ENCODE measurements at regions not wholly inside any gene's neighbourhood (a gene's known extent, or its start where the extent isn't known, plus 50 kb on each side); places are given as distances from the start of the nearest gene placed in this dataset.
"Not testable (repeated sequence)": the region's sequence is repeated elsewhere in the genome, so short reads cannot be mapped to it uniquely, and the experiment has no call there.

GRCh38 chr9:41839786-41840185 is 289.4 kb downstream of the CNTNAP3B start:
- not testable (repeated sequence) for DNase-seq (ENCODE audit: low read depth in 2 of 2)

DNA sequence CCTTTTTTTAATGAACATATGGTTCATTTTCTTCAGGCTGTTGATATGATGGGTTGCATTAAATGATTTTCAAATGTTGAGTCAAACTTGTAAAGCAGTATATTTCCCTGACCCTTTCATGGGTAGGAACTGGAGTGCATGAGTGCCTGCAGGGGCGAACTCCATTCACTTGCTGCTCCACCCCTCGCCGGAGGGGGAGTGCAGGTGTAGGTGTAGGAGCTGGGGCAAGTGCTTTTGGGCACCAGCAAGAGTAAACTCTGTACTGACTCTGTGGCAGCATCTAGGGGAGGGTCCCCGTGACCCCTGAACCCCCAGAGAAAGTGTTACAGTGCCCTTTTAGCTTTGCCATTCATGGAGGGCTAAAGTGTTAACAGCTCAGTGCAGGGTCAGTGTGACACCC is 290.3 kb downstream of the CNTNAP3B start:
- DNase-seq (ENCODE audit: low read depth in 2 of 2), result not testable (repeated sequence)

DNA sequence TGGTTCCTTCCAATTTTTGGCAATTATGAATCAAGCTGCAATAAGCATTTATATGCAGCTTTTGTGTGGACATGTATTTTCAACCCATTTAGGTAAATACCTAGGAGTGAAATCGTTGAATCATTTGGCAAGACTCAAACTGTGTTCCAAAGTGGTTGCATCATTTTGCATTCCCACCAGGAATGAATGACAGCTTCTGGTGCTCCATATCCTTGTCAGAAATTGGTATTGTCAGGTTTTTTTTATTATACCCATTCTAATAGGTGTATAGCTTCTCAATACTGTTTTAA is 290.7 kb downstream of the CNTNAP3B start:
- not testable (repeated sequence) for DNase-seq (ENCODE audit: low read depth in 2 of 2)

DNA sequence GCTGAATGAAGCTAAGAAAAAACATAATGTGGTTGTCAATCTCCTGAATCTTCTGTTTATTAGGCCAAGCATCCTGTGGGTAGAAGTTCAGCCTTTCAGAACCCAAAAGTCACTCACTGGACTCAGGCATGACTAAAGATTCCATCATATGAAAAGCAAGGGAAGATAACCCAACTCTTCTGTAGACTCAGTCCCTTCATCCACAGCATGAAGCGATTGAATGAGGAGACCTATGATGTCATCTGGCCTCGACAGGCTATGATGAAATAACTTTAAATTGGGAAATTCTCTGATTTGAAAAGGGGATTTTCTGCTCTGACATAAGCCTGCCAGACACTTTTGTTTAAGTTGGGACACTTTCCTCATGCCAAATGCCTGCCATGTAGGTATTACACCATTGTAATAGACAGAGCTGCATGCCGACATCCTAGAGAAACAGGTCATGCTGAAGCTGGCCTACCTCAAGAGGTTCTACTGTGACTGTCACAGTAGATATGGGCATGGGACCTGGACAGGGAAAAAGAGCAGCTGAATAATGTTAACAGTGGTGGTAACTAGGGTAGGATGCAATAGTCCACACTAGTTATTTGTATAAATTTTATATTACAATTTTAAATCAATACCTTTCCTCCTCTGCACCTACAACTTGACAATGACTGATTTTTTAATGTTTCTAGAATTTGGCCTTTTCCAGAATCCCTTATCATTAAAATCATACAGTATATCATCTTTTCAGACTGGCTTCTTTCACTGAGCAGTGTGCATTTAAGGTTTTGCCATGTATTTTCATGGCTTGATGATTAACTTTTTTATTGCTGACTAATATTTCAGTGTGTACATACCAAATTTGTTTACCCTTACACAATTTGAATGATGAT is 291.3 kb downstream of the CNTNAP3B start:
- DNase-seq (ENCODE audit: low read depth in 2 of 2), result not testable (repeated sequence)

DNA sequence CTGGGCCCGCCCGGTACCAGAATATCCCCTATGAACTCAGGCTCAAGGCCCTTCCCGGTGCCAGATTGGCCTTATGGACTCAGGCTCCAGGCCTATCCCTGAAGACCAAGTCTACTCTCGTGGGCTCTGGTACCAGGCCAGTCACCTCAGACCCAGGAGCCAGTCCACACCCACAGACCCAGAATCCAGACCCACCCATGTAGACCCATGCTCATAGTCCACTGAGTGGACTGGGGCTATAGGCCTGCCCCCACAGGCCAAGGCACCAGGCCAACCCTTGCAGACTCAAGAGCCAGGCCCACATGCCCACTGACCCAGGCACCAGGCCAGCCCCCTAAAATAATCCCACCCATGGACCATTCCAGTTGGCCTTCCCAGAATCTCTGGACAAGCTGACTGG is 296.1 kb downstream of the CNTNAP3B start:
- not testable (repeated sequence) for DNase-seq (ENCODE audit: low read depth in 2 of 2)

- not testable (repeated sequence) for DNase-seq (ENCODE audit: low read depth in 2 of 2)
Observed at GRCh38 chr9:41824723-41825122, 304.5 kb downstream of the CNTNAP3B start.

DNA sequence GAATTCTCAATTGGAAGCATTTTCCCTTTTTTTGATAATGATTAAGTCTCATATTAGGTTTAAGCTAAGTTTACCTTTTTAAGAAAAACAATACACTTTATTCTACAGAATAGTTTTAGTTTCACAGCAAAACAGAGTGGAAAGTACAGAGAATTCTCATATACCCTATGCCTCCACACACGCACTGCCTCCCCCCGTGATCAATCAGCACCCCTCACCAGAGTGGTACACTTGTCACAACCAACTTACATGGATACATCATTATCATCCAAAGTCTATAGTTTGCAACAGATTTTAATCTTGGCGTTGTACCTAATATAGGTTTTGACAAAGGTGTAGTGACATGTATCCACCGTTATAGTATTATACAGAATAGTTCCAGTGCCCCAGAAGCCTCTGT is 326.5 kb downstream of the CNTNAP3B start:
- DNase-seq (ENCODE audit: low read depth in 2 of 2), result not testable (repeated sequence)

- DNase-seq (ENCODE audit: low read depth in 2 of 2), result not testable (repeated sequence)
Observed at GRCh38 chr9:41798684-41799083, 330.5 kb downstream of the CNTNAP3B start.

- DNase-seq (ENCODE audit: low read depth in 2 of 2), result not testable (repeated sequence)
Observed at GRCh38 chr9:41790719-41791363, 338.4 kb downstream of the CNTNAP3B start.

- DNase-seq (ENCODE audit: low read depth in 2 of 2), result not testable (repeated sequence)
Observed at GRCh38 chr9:41790007-41790406, 339.2 kb downstream of the CNTNAP3B start.

DNA sequence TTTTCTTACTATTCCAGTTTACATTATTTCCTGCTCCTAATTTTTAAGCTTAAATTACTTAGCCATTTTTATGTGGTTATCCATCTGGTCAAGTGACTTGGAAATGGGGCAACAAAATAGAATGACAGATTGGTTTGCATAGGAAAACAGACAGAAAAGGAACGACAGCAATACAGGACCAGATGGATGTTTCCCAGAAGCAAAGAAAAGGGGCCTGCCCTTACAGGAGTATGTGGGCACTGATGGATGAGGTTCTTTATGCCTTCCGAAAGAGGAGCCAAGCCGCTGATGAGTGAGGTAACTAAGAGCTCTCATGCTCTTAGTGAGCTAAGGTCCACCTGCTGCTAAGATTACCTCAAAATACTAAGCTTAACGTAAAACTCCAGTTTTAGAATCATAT is 339.8 kb downstream of the CNTNAP3B start:
- not testable (repeated sequence) for DNase-seq (ENCODE audit: low read depth in 2 of 2)

- DNase-seq (ENCODE audit: low read depth in 2 of 2), result not testable (repeated sequence)
Observed at GRCh38 chr9:41787951-41788350, 341.3 kb downstream of the CNTNAP3B start.

GRCh38 chr9:41787270-41787669 is 342.0 kb downstream of the CNTNAP3B start:
- DNase-seq (ENCODE audit: low read depth in 2 of 2), result not testable (repeated sequence)

- not testable (repeated sequence) for DNase-seq (ENCODE audit: low read depth in 2 of 2)
Observed at GRCh38 chr9:41784006-41784405, 345.2 kb downstream of the CNTNAP3B start.

GRCh38 chr9:41783070-41783810 is 346.0 kb downstream of the CNTNAP3B start:
- not testable (repeated sequence) for DNase-seq (ENCODE audit: low read depth in 2 of 2)

GRCh38 chr9:41781899-41782298 is 347.3 kb downstream of the CNTNAP3B start:
- DNase-seq (ENCODE audit: low read depth in 2 of 2), result not testable (repeated sequence)

GRCh38 chr9:41779897-41780406 is 349.3 kb downstream of the CNTNAP3B start:
- not testable (repeated sequence) for DNase-seq (ENCODE audit: low read depth in 2 of 2)

DNA sequence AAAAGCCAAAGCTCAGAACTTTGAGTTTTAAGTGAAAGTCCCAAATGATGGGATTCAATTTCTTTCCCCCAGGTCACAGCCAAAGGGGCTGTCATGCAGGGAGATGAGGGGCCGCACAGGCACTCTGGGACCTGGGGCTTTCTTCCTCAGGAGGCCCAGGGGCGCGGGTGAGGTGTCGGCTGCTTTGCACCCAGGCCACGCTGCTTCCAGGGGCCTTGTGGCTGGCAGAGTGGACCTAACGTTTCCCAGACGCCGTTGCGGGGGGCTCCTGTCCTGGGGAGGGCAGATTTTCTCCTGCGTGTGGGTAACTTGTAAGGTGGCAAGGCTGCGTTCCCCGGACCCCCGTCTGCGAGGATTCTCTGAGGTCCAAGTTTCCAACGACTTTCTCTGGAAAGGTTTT is 350.0 kb downstream of the CNTNAP3B start:
- not testable (repeated sequence) for DNase-seq (ENCODE audit: low read depth in 2 of 2)

DNA sequence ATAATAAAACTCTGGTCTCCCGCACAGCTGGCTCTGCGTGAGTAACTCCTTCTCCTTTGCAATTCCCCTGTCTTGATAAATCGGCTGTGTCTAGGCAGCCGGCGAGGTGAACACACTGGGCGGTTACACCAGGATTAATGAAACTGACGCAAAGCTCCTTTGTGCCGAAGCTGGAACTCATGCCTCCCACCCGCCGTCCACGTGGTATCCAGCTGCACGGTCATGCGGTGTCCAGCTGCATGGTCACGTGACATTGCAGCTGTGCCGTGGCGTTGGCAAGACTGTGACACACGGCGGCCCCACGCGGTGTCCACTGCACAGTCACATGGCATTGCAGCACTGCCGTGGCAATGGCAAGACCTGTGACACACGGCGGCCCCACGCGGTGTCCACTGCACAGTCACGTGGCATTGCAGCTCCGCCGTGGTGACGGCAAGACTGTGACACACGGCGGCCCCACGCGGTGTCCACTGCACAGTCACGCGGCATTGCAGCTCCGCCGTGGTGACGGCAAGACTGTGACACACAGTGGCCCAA is 350.6 kb downstream of the CNTNAP3B start:
- DNase-seq (ENCODE audit: low read depth in 2 of 2), result not testable (repeated sequence)

- not testable (repeated sequence) for DNase-seq (ENCODE audit: low read depth in 2 of 2)
Observed at GRCh38 chr9:41777536-41777935, 351.7 kb downstream of the CNTNAP3B start.

DNA sequence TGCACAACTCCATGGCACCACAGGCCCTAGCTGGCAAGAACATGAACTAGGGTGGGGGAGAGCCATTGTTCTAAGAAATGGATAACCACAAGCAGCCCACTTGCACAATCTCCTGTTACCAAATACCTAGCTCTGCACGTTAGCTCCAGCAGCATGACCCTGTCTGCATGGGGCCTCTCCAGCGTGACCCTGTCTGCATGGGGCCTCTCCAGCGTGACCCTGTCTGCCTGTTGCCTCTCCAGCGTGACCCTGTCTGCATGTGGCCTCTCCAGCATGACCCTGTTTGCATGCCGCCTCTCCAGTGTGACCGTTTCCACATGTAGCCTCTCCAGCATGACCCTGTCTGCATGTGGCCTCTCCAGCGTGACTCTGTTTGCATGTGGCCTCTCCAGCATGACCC is 356.7 kb downstream of the CNTNAP3B start:
- DNase-seq (ENCODE audit: low read depth in 2 of 2), result not testable (repeated sequence)

- not testable (repeated sequence) for DNase-seq (ENCODE audit: low read depth in 2 of 2)
Observed at GRCh38 chr9:41771693-41772092, 357.5 kb downstream of the CNTNAP3B start.
